ENCODE measurements at regions not wholly inside any gene's neighbourhood (a gene's known extent, or its start where the extent isn't known, plus 50 kb on each side); places are given as distances from the start of the nearest gene placed in this dataset.
"Not testable (repeated sequence)": the region's sequence is repeated elsewhere in the genome, so short reads cannot be mapped to it uniquely, and the experiment has no call there.

GRCh38 chr6:71222671-71223070 lies 65.9 kb upstream of the OGFRL1 start:
- TF ChIP-seq FOXP2 (optimal IDR thresholded peaks at IDR 0.05; ENCODE audit: control extremely low read depth, extremely low read length, insufficient read depth) (no peak), POLR2AphosphoS5 (IDR thresholded peaks at IDR 0.05; ENCODE audit: borderline replicate concordance, low read depth, low read length) (no peak), EZH2 (IDR thresholded peaks at IDR 0.05) (no peak)
- Histone ChIP-seq H3K9me3 (ENCODE audit: low read depth, low read length) (no peaks in the 10 kb centered on the region), H3K9ac (ENCODE audit: insufficient read length) (no peak overlapping the region), H3K36me3 (ENCODE audit: insufficient read depth, low read length) (no peaks in the 10 kb centered on the region), H3K27ac (no peak overlapping the region), H3K4me3 (no peak overlapping the region)
- DNase-seq (ENCODE audit: low read depth, low spot score) = no peak

- TF ChIP-seq FOXP2 (optimal IDR thresholded peaks at IDR 0.05; ENCODE audit: control extremely low read depth, extremely low read length, insufficient read depth) (no peak), POLR2AphosphoS5 (IDR thresholded peaks at IDR 0.05; ENCODE audit: borderline replicate concordance, low read depth, low read length) (no peak)
- no peak overlapping the region for H3K27ac ChIP-seq
- no peaks in the 10 kb centered on the region for H3K36me3 ChIP-seq (ENCODE audit: insufficient read depth, low read length)
- H3K4me3 ChIP-seq = no peak overlapping the region
- DNase-seq (ENCODE audit: low read depth, low spot score) = no peak
- H3K9me3 ChIP-seq (ENCODE audit: low read depth, low read length) = no peaks in the 10 kb centered on the region
- no peak overlapping the region for H3K9ac ChIP-seq (ENCODE audit: insufficient read length)
Measured at GRCh38 chr6:71224011-71224410, 64.6 kb upstream of the OGFRL1 start.

GRCh38 chr6:71226151-71226550 lies 62.5 kb upstream of the OGFRL1 start:
- Histone ChIP-seq H3K9me3 (ENCODE audit: low read depth, low read length) (no peaks in the 10 kb centered on the region), H3K9ac (ENCODE audit: insufficient read length) (no peak overlapping the region), H3K27ac (no peak overlapping the region), H3K4me3 (no peak overlapping the region), H3K36me3 (ENCODE audit: insufficient read depth, low read length) (no peaks in the 10 kb centered on the region)
- TF ChIP-seq FOXP2 (optimal IDR thresholded peaks at IDR 0.05; ENCODE audit: control extremely low read depth, extremely low read length, insufficient read depth) (no peak), EZH2 (IDR thresholded peaks at IDR 0.05) (no peak)
- no peak for DNase-seq (ENCODE audit: low read depth, low spot score)

GRCh38 chr6:71228461-71229041 lies 60.1 kb upstream of the OGFRL1 start:
- DNase-seq (ENCODE audit: low read depth, low spot score) = no peak
- H3K27ac ChIP-seq = no peak overlapping the region
- no peaks in the 10 kb centered on the region for H3K9me3 ChIP-seq (ENCODE audit: low read depth, low read length)
- H3K4me3 ChIP-seq = no peak overlapping the region
- no peaks in the 10 kb centered on the region for H3K36me3 ChIP-seq (ENCODE audit: insufficient read depth, low read length)
- H3K9ac ChIP-seq (ENCODE audit: insufficient read length) = no peak overlapping the region
- TF ChIP-seq POLR2AphosphoS5 (IDR thresholded peaks at IDR 0.05; ENCODE audit: borderline replicate concordance, low read depth, low read length) (no peak), FOXP2 (optimal IDR thresholded peaks at IDR 0.05; ENCODE audit: control extremely low read depth, extremely low read length, insufficient read depth) (no peak)

- H3K36me3 ChIP-seq (ENCODE audit: insufficient read depth, low read length) = no peaks in the 10 kb centered on the region
- DNase-seq (ENCODE audit: low read depth, low spot score) = no peak
- H3K4me3 ChIP-seq = no peak overlapping the region
- H3K9ac ChIP-seq (ENCODE audit: insufficient read length) = no peak overlapping the region
- TF ChIP-seq POLR2AphosphoS5 (IDR thresholded peaks at IDR 0.05; ENCODE audit: borderline replicate concordance, low read depth, low read length) (no peak), FOXP2 (optimal IDR thresholded peaks at IDR 0.05; ENCODE audit: control extremely low read depth, extremely low read length, insufficient read depth) (no peak), EZH2 (IDR thresholded peaks at IDR 0.05) (no peak)
- H3K27ac ChIP-seq = no peak overlapping the region
- no peaks in the 10 kb centered on the region for H3K9me3 ChIP-seq (ENCODE audit: low read depth, low read length)
Measured at GRCh38 chr6:71229477-71229876, 59.1 kb upstream of the OGFRL1 start.

GRCh38 chr6:71232890-71233289 lies 55.7 kb upstream of the OGFRL1 start:
- not testable (repeated sequence) for H3K27ac ChIP-seq; H3K4me3 ChIP-seq; H3K9ac ChIP-seq (ENCODE audit: insufficient read length); H3K9me3 ChIP-seq (ENCODE audit: low read depth, low read length); DNase-seq (ENCODE audit: low read depth, low spot score); H3K36me3 ChIP-seq (ENCODE audit: insufficient read depth, low read length)

- TF ChIP-seq EZH2 (IDR thresholded peaks at IDR 0.05) (no peak), FOXP2 (optimal IDR thresholded peaks at IDR 0.05; ENCODE audit: control extremely low read depth, extremely low read length, insufficient read depth) (no peak)
- DNase-seq (ENCODE audit: low read depth, low spot score) = no peak
- H3K4me3 ChIP-seq = no peak overlapping the region
Measured at GRCh38 chr6:71236926-71237434, 51.6 kb upstream of the OGFRL1 start.

GRCh38 chr6:71238351-71238750 lies 50.3 kb upstream of the OGFRL1 start:
- H3K9me3 ChIP-seq (ENCODE audit: low read depth, low read length) = no peaks in the 10 kb centered on the region
- TF ChIP-seq EZH2 (IDR thresholded peaks at IDR 0.05) = no peak
- TF ChIP-seq FOXP2 (optimal IDR thresholded peaks at IDR 0.05; ENCODE audit: control extremely low read depth, extremely low read length, insufficient read depth) = no peak
- no peak for TF ChIP-seq POLR2AphosphoS5 (IDR thresholded peaks at IDR 0.05; ENCODE audit: borderline replicate concordance, low read depth, low read length)
- no peak overlapping the region for H3K9ac ChIP-seq (ENCODE audit: insufficient read length)
- DNase-seq (ENCODE audit: low read depth, low spot score) = no peak
- H3K4me3 ChIP-seq = no peak overlapping the region
- no peaks in the 10 kb centered on the region for H3K36me3 ChIP-seq (ENCODE audit: insufficient read depth, low read length)
- no peak overlapping the region for H3K27ac ChIP-seq

More at GRCh38 chr6:71236926-71237434, 51.6 kb upstream of the OGFRL1 start:
- Histone ChIP-seq H3K36me3 (ENCODE audit: insufficient read depth, low read length) (no peaks in the 10 kb centered on the region), H3K9ac (ENCODE audit: insufficient read length) (no peak overlapping the region), H3K9me3 (ENCODE audit: low read depth, low read length) (no peaks in the 10 kb centered on the region), H3K27ac (no peak overlapping the region)
